K562 (cell line): ENCODE measurements at regions not wholly inside any gene's neighbourhood (a gene's known extent, or its start where the extent isn't known, plus 50 kb on each side); places are given as distances from the start of the nearest gene placed in this dataset.

Experiments
- ATAC-seq: fragments of 200-7000 bp; cut with Tn5 transposase; 3 replicates; pipeline ENCODE4 v1.9.1; 2020; ENCODE audit warnings: moderate library complexity
- BruUV-seq: library from RNA; stranded (reverse); fragments of 400-500 nt; replicated peaks from 2 replicates; lab custom pipeline; 2021; lab: Mats Ljungman, UMichigan
- CTCF ChIA-PET: fragments of 300-600 bp; formaldehyde crosslinking; extraction: SDS; loops from one replicate; lab custom pipeline; 2021; ENCODE audit warnings: low intra/inter-chr PET ratio; lab: Yijun Ruan, JAX
- POLR2A ChIA-PET: fragments of 300-600, 350-650 bp; sonication (Branson Sonifier 250); formaldehyde crosslinking; extraction: SDS; loops from one replicate; lab custom pipeline; 2021; ENCODE audit warnings: antibody characterized with exemption, inconsistent platforms; lab: Yijun Ruan, JAX
- DNase-seq, 4 experiments: peaks; one replicate each; pipeline versions ENCODE4 v3.0.0 to v3.0.0-alpha.2; 2011 to 2018; ENCODE audit warnings: low spot score in 3 of 4, mixed read lengths in 3 of 4; ENCODE audit errors: extremely low read depth in 1 of 4
- FAIRE-seq: peaks from 2 replicates; lab custom pipeline; 2011; peaks lifted over from hg19 to GRCh38; lab: Jason Lieb, UNC
- H2AFZ ChIP-seq: 2 replicates; pipeline ENCODE4 v1.6.0; 2011; ENCODE audit warnings: low read depth, low read length, control low read depth, inconsistent platforms
- H3K27ac ChIP-seq: fragments of 200-600 bp; 3 replicates; pipeline ENCODE4 v1.8.0; 2011; ENCODE audit warnings: low read depth, mild to moderate bottlenecking, control low read depth, inconsistent platforms, low read length, moderate library complexity, mixed read lengths; ENCODE audit errors: extremely low read depth
- H3K27me3 ChIP-seq, 2 experiments: fragments of 300-600 bp in 1 of 2; 2 replicates in 1 of 2; 3 replicates in 1 of 2; pipeline versions ENCODE4 v1.6.0 to v1.8.0; 2011; ENCODE audit warnings: inconsistent platforms in 2 of 2, low read length in 2 of 2, mild to moderate bottlenecking in 1 of 2, mixed read lengths in 1 of 2, moderate library complexity in 1 of 2; ENCODE audit not compliant: control insufficient read depth in 2 of 2, insufficient read depth in 2 of 2
- H3K36me3 ChIP-seq: fragments of 300-600 bp; 3 replicates; pipeline ENCODE4 v1.8.0; 2011; ENCODE audit warnings: mild to moderate bottlenecking, low read length, inconsistent platforms; ENCODE audit not compliant: control insufficient read depth, insufficient read depth
- H3K4me1 ChIP-seq, 2 experiments: fragments of 200-600 bp in 1 of 2; replicated peaks in 1 of 2; 2 replicates in 1 of 2; 3 replicates in 1 of 2; pipeline versions ENCODE4 v1.5.1 to v1.8.0; 2011; ENCODE audit warnings: inconsistent platforms in 2 of 2, low read length in 2 of 2, mild to moderate bottlenecking in 1 of 2, mixed read lengths in 1 of 2, moderate library complexity in 1 of 2; ENCODE audit not compliant: control insufficient read depth in 2 of 2, insufficient read depth in 2 of 2
- H3K4me2 ChIP-seq: 2 replicates; pipeline ENCODE4 v1.6.1; 2011; ENCODE audit warnings: low read length, control low read depth, inconsistent platforms, mixed read lengths; ENCODE audit not compliant: insufficient read depth
- H3K4me3 ChIP-seq: fragments of 200-600 bp; sonication (generic), shearing (Covaris generic); 2 replicates; pipeline ENCODE4 v1.5.1; 2016; ENCODE audit warnings: control low read depth, inconsistent platforms
- H3K79me2 ChIP-seq: fragments of 200-600 bp; 3 replicates; pipeline ENCODE4 v1.8.0; 2011; ENCODE audit warnings: low read length, inconsistent platforms; ENCODE audit not compliant: control insufficient read depth, insufficient read depth
- H3K9ac ChIP-seq, 2 experiments: 2 replicates each; pipeline versions ENCODE4 v1.6.0 to v1.6.1; 2011; ENCODE audit warnings: low read depth in 2 of 2, low read length in 2 of 2, control low read depth in 1 of 2, inconsistent platforms in 1 of 2, mild to moderate bottlenecking in 1 of 2, mixed read lengths in 1 of 2; ENCODE audit not compliant: insufficient read depth in 1 of 2
- H3K9me1 ChIP-seq: one replicate; pipeline ENCODE4 v1.6.0; 2011; ENCODE audit warnings: inconsistent platforms, mild to moderate bottlenecking, low read length, moderate library complexity; ENCODE audit not compliant: control insufficient read depth, insufficient read depth
- H3K9me3 ChIP-seq: replicated peaks from 2 replicates; pipeline ENCODE4 v1.5.1; 2011; ENCODE audit warnings: low read depth, low read length, inconsistent platforms; ENCODE audit not compliant: control insufficient read depth, insufficient read depth
- H4K20me1 ChIP-seq: replicated peaks from 2 replicates; pipeline ENCODE4 v1.6.1; 2011; ENCODE audit warnings: low read length, inconsistent platforms, mixed read lengths; ENCODE audit not compliant: control insufficient read depth, insufficient read depth
- CTCFL ChIP-seq: IDR thresholded peaks from 2 replicates; pipeline ENCODE4 v1.6.1; 2011; ENCODE audit warnings: borderline replicate concordance, low read depth, mild to moderate bottlenecking, moderate library complexity, low read length; ENCODE audit not compliant: insufficient read depth, poor library complexity, severe bottlenecking
- E2F4 ChIP-seq: sonication (generic); formaldehyde crosslinking; IDR thresholded peaks from 2 replicates; pipeline ENCODE4 v1.8.0; 2022; ENCODE audit warnings: mild to moderate bottlenecking, low read depth, missing genetic modification reagents
- ETV5 ChIP-seq: sonication (generic); formaldehyde crosslinking; IDR thresholded peaks from 2 replicates; pipeline ENCODE4 v1.4.0; 2020; ENCODE audit warnings: low read depth, mild to moderate bottlenecking, missing genetic modification reagents
- EZH2 ChIP-seq: IDR thresholded peaks from 2 replicates; pipeline ENCODE4 v1.6.1; 2012; ENCODE audit warnings: low read depth, mild to moderate bottlenecking, inconsistent platforms, low read length, borderline replicate concordance
- FOSL1 ChIP-seq: fragments of 200-800 bp; sonication (Bioruptor generic); conservative IDR thresholded peaks from 2 replicates; pipeline ENCODE4 v1.6.1; 2016; ENCODE audit warnings: missing genetic modification characterization, missing compliant biosample characterization
- HMG20A ChIP-seq: fragments of 450-650 bp; formaldehyde crosslinking; conservative IDR thresholded peaks from 2 replicates; pipeline ENCODE4 v1.4.0; 2020; ENCODE audit warnings: mild to moderate bottlenecking, mixed read lengths
- PRDM10 ChIP-seq: fragments of 450-650 bp; IDR thresholded peaks from 2 replicates; pipeline ENCODE4 v1.6.1; 2018; ENCODE audit not compliant: partially characterized antibody
- ZNF124 ChIP-seq: sonication (generic); formaldehyde crosslinking; IDR thresholded peaks from 2 replicates; pipeline ENCODE4 v1.8.1; 2022; ENCODE audit warnings: missing genetic modification reagents
- ZNF3 ChIP-seq: fragments of 250-450 bp; sonication (Bioruptor Pico); IDR thresholded peaks from 2 replicates; pipeline ENCODE4 v1.5.0; 2021; ENCODE audit warnings: mild to moderate bottlenecking, moderate library complexity
- ZNF77 ChIP-seq: fragments of 250-450 bp; sonication (Bioruptor Pico); IDR thresholded peaks from 2 replicates; pipeline ENCODE4 v1.5.0; 2020
- ZSCAN32 ChIP-seq: fragments of 450-650 bp; formaldehyde crosslinking; IDR thresholded peaks from 2 replicates; pipeline ENCODE4 v1.4.0; 2020; ENCODE audit warnings: mild to moderate bottlenecking, moderate library complexity
- ZZZ3 ChIP-seq: fragments of 450-650 bp; IDR thresholded peaks from 2 replicates; pipeline ENCODE4 v1.6.1; 2016; ENCODE audit warnings: antibody characterized with exemption, mild to moderate bottlenecking, moderate library complexity
- WGBS: fragments of 100-300 bp; shearing (Covaris generic); methylation state at CpG from one replicate; pipeline ENCODE4 v1.1.6; 2016; ENCODE audit warnings: low coverage, mixed read lengths; ENCODE audit not compliant: insufficient coverage; ENCODE audit errors: missing lambda C conversion rate; 5-methylcytosine and 5-hydroxymethylcytosine counted together
- in situ Hi-C: fragments of 300-500 bp; cut with MboI; formaldehyde crosslinking; loops from 4 replicates; pipeline ENCODE4 v1.15.0; 2018; ENCODE audit warnings: inconsistent platforms, mixed read lengths
- intact Hi-C: fragments of 100-400 bp; cut with micrococcal nuclease; formaldehyde crosslinking; loops from 2 replicates; pipeline ENCODE4 v1.14.2; 2022

GRCh38 chr5:96123418-96123817, 161.8 kb upstream of the ELL2 start:
- TF ChIP-seq FOSL1 (tag): no peak
- TF ChIP-seq ZNF124 (CRISPR knock-in tag): no peak
- TF ChIP-seq EZH2: no peak
- no peak for TF ChIP-seq ZSCAN32 (CRISPR knock-in tag)
- TF ChIP-seq ZNF77: no peak
- TF ChIP-seq PRDM10: no peak
- no peak for TF ChIP-seq CTCFL
- no peak for TF ChIP-seq E2F4
- no peak for TF ChIP-seq ZZZ3
- TF ChIP-seq ETV5 (CRISPR knock-in tag): no peak
- no peak for TF ChIP-seq HMG20A
- TF ChIP-seq ZNF3 (CRISPR knock-in tag): no peak
- CTCF ChIA-PET: no interaction called here

More at GRCh38 chr5:96123418-96123817, 161.8 kb upstream of the ELL2 start:
- ATAC-seq (no peak), DNase-seq (no peak), FAIRE-seq (no peak)
- no peak overlapping the region for H3K27ac ChIP-seq
- POLR2A ChIA-PET: no interaction called here
- no peak overlapping the region for H3K4me2 ChIP-seq
- H3K9ac ChIP-seq: no peak overlapping the region
- no peaks in the 10 kb centered on the region for H3K9me3 ChIP-seq
- in situ Hi-C loops: no loop called here
- no peaks in the 10 kb centered on the region for H4K20me1 ChIP-seq
- no TSS peak for BruUV-seq
- H3K79me2 ChIP-seq: no peaks in the 10 kb centered on the region
- intact Hi-C loops: no loop called here
- H2AFZ ChIP-seq: no peak overlapping the region
- H3K4me3 ChIP-seq: no peak overlapping the region
- WGBS: 0% methylated on average over 1 of the region's 1 CpG
- no peaks in the 10 kb centered on the region for H3K9me1 ChIP-seq
- no peaks in the 10 kb centered on the region for H3K4me1 ChIP-seq
- H3K36me3 ChIP-seq: no peaks in the 10 kb centered on the region
- H3K27me3 ChIP-seq: no peaks in the 10 kb centered on the region; a peak in 1 of 5 replicates
